Naive thymus-derived CD4-positive, alpha-beta T cell (primary cell): ENCODE measurements at regions not wholly inside any gene's neighbourhood (a gene's known extent, or its start where the extent isn't known, plus 50 kb on each side); places are given as distances from the start of the nearest gene placed in this dataset.
"Not testable (repeated sequence)": the region's sequence is repeated elsewhere in the genome, so short reads cannot be mapped to it uniquely, and the experiment has no call there.

Experiments used
- ATAC-seq: fragments of 150-1000 bp; cut with Tn5 transposase; 2 replicates; pipeline ENCODE4 v1.10.0; 2021; ENCODE audit warnings: mild to moderate bottlenecking, moderate library complexity
- CTCF ChIA-PET: fragments of 350-600 bp; sonication (Branson Sonifier 250); formaldehyde crosslinking; loops from one replicate; lab custom pipeline; 2021; ENCODE audit warnings: antibody characterized with exemption; lab: Charles Lee
- POLR2A ChIA-PET: fragments of 350-600 bp; sonication (Branson Sonifier 250); formaldehyde crosslinking; loops from one replicate; lab custom pipeline; 2021; ENCODE audit warnings: antibody characterized with exemption, inconsistent platforms; lab: Charles Lee
- DNase-seq, 9 donors: peaks; one replicate each; pipeline versions ENCODE4 v3.0.0 to v3.0.0-alpha.2; 2020 to 2022; ENCODE audit warnings: mixed read lengths in 1 of 9
- H3K27ac ChIP-seq: one replicate; pipeline ENCODE4 v1.7.0; 2013; ENCODE audit warnings: mild to moderate bottlenecking, low read depth, low read length, moderate library complexity
- H3K27me3 ChIP-seq, 2 donors: one replicate each; pipeline ENCODE4 v1.7.0; 2013; ENCODE audit warnings: low read length in 2 of 2, mild to moderate bottlenecking in 2 of 2, moderate library complexity in 2 of 2; ENCODE audit not compliant: control insufficient read depth in 2 of 2, insufficient read depth in 2 of 2
- H3K36me3 ChIP-seq, 3 experiments: 1 replicate in 2 of 3; 2 replicates in 1 of 3; pipeline ENCODE4 v1.7.0; 2013; ENCODE audit warnings: low read length in 3 of 3, mild to moderate bottlenecking in 3 of 3, moderate library complexity in 1 of 3; ENCODE audit not compliant: insufficient read depth in 3 of 3, control insufficient read depth in 2 of 3
- H3K4me1 ChIP-seq, 2 donors: one replicate each; pipeline ENCODE4 v1.7.0; 2013; ENCODE audit warnings: low read length in 2 of 2, mild to moderate bottlenecking in 2 of 2, moderate library complexity in 1 of 2; ENCODE audit not compliant: control insufficient read depth in 2 of 2, insufficient read depth in 2 of 2
- H3K4me3 ChIP-seq: 2 replicates; pipeline ENCODE4 v1.7.0; 2013; ENCODE audit warnings: mild to moderate bottlenecking, low read length
- H3K9me3 ChIP-seq, 3 experiments: 1 replicate in 2 of 3; 2 replicates in 1 of 3; pipeline ENCODE4 v1.7.0; 2013; ENCODE audit warnings: low read length in 3 of 3; ENCODE audit not compliant: control insufficient read depth in 2 of 3
- H3K27ac Mint-ChIP-seq, 9 donors: one replicate each; pipeline ENCODE4 v1.8.0; 2020 to 2022; ENCODE audit warnings: mixed read lengths in 9 of 9, mild to moderate bottlenecking in 8 of 9, moderate library complexity in 5 of 9, inconsistent platforms in 2 of 9
- H3K27me3 Mint-ChIP-seq, 5 donors: one replicate each; pipeline ENCODE4 v1.8.0; 2021 to 2022; ENCODE audit warnings: mixed read lengths in 5 of 5, mild to moderate bottlenecking in 1 of 5
- H3K36me3 Mint-ChIP-seq, 5 donors: one replicate each; pipeline ENCODE4 v1.8.0; 2020 to 2022; ENCODE audit warnings: mixed read lengths in 5 of 5, mild to moderate bottlenecking in 3 of 5, inconsistent platforms in 1 of 5
- H3K4me1 Mint-ChIP-seq, 7 donors: one replicate each; pipeline ENCODE4 v1.8.0; 2020 to 2022; ENCODE audit warnings: mixed read lengths in 7 of 7, mild to moderate bottlenecking in 3 of 7, inconsistent platforms in 1 of 7
- H3K4me3 Mint-ChIP-seq, 10 donors: one replicate each; pipeline ENCODE4 v1.8.0; 2020 to 2022; ENCODE audit warnings: mild to moderate bottlenecking in 10 of 10, mixed read lengths in 10 of 10, moderate library complexity in 6 of 10, inconsistent platforms in 2 of 10
- H3K9me3 Mint-ChIP-seq, 11 donors: one replicate each; pipeline ENCODE4 v1.8.0; 2020 to 2022; ENCODE audit warnings: mixed read lengths in 11 of 11, mild to moderate bottlenecking in 4 of 11, inconsistent platforms in 1 of 11, moderate library complexity in 1 of 11
- intact Hi-C, 2 donors: fragments of 100-400 bp; cut with micrococcal nuclease; formaldehyde crosslinking; loops; one replicate each; pipeline ENCODE4 v1.15.1; 2023

DNA sequence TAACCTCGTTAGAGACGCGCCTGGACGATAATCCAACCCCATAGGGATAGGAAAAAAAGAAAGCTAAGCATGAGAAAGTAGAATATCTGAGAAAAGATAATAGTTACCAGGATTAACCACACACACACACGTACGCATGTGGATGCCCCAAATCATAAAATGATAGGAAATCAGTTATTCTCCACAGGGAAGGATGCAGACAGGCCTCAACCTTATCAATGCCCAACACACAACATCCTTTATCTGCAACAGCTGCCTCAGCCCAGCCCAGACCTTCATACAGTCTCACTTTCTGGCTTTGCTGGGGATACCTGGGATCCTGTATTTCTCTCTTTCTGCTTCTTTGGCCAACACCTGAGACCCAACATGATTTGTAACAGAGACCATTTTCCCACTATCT is 123.0 kb downstream of the NOC3L start:
- H3K27me3 Mint-ChIP-seq, result peaks cover 18 to 27% (median 20%) of the 10 kb centered on the region in 5 donors
- peaks cover 0 to 2% (median 0%) of the 10 kb centered on the region in 7 donors for H3K4me1 Mint-ChIP-seq
- no peak overlapping the region for H3K27ac ChIP-seq
- H3K27ac Mint-ChIP-seq, result no peak overlapping the region
- intact Hi-C loops, result no loop called here
- no peak overlapping the region for H3K4me3 Mint-ChIP-seq
- no peak for ATAC-seq
- H3K4me1 ChIP-seq, result no peaks in the 10 kb centered on the region
- no peaks in the 10 kb centered on the region for H3K9me3 ChIP-seq
- ChIA-PET POLR2A (no interaction called here), CTCF (no interaction called here)
- H3K4me3 ChIP-seq, result no peak overlapping the region
- no peaks in the 10 kb centered on the region for H3K36me3 ChIP-seq
- no peaks in the 10 kb centered on the region for H3K36me3 Mint-ChIP-seq
- DNase-seq, result no peak
- peaks cover 0 to 3% (median 0%) of the 10 kb centered on the region in 11 donors for H3K9me3 Mint-ChIP-seq
- no peaks in the 10 kb centered on the region for H3K27me3 ChIP-seq

- H3K27ac Mint-ChIP-seq, result no peak overlapping the region
- H3K36me3 Mint-ChIP-seq, result no peaks in the 10 kb centered on the region
- ChIA-PET POLR2A (no interaction called here), CTCF (no interaction called here)
- intact Hi-C loops, result no loop called here
- Histone ChIP-seq H3K4me1 (no peaks in the 10 kb centered on the region), H3K27ac (no peak overlapping the region), H3K27me3 (no peaks in the 10 kb centered on the region), H3K36me3 (no peaks in the 10 kb centered on the region), H3K4me3 (no peak overlapping the region), H3K9me3 (no peaks in the 10 kb centered on the region)
- H3K9me3 Mint-ChIP-seq, result peaks cover 0 to 3% (median 0%) of the 10 kb centered on the region in 11 donors
- peaks cover 18 to 24% (median 20%) of the 10 kb centered on the region in 5 donors for H3K27me3 Mint-ChIP-seq
- no peak overlapping the region for H3K4me3 Mint-ChIP-seq
- H3K4me1 Mint-ChIP-seq, result peaks cover 0 to 2% (median 0%) of the 10 kb centered on the region in 7 donors
- no peak for DNase-seq
- ATAC-seq, result no peak
These were observed 122.2 kb downstream of the NOC3L start for GRCh38 chr10:94240491-94240890.

GRCh38 chr10:94240901-94241300 is 121.8 kb downstream of the NOC3L start:
- ChIA-PET CTCF (no interaction called here), POLR2A (no interaction called here)
- DNase-seq, result no peak
- no peaks in the 10 kb centered on the region for H3K27me3 ChIP-seq
- no peaks in the 10 kb centered on the region for H3K36me3 Mint-ChIP-seq
- intact Hi-C loops, result no loop called here
- ATAC-seq, result no peak
- no peaks in the 10 kb centered on the region for H3K9me3 ChIP-seq
- no peaks in the 10 kb centered on the region for H3K4me1 ChIP-seq
- peaks cover 0 to 2% (median 0%) of the 10 kb centered on the region in 7 donors for H3K4me1 Mint-ChIP-seq
- no peak overlapping the region for H3K27ac Mint-ChIP-seq
- H3K4me3 ChIP-seq, result no peak overlapping the region
- H3K4me3 Mint-ChIP-seq, result no peak overlapping the region
- no peaks in the 10 kb centered on the region for H3K36me3 ChIP-seq
- H3K9me3 Mint-ChIP-seq, result peaks cover 0 to 3% (median 0%) of the 10 kb centered on the region in 11 donors
- H3K27ac ChIP-seq, result no peak overlapping the region
- peaks cover 19 to 22% (median 20%) of the 10 kb centered on the region in 5 donors for H3K27me3 Mint-ChIP-seq

DNA sequence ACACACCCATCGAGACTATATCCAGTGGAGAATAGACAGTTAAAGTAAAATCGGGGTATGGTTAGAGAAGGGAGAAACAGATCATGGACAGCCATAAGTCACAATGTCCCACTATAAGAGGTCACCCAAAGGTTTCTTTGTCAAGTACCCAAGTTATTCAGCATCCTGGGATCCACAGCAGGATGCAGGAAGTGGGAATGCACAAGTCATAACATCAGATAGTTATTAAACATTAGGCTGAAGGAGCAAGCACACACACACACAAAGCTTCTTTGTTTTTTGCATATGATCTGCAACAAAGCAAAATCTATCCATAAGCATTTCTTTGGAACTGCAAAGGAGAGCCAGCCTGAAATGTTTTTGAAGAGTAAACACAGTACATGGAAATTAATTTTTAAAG is 111.6 kb downstream of the NOC3L start:
- intact Hi-C loops, result no loop called here
- H3K27me3 Mint-ChIP-seq, result peaks cover 5 to 31% (median 29%) of the 10 kb centered on the region in 5 donors
- H3K36me3 Mint-ChIP-seq, result no peaks in the 10 kb centered on the region
- Histone ChIP-seq H3K4me3 (no peak overlapping the region), H3K27ac (no peak overlapping the region), H3K27me3 (no peaks in the 10 kb centered on the region), H3K9me3 (no peaks in the 10 kb centered on the region), H3K4me1 (no peaks in the 10 kb centered on the region), H3K36me3 (no peaks in the 10 kb centered on the region)
- DNase-seq (no peak), ATAC-seq (no peak)
- no peak overlapping the region for H3K27ac Mint-ChIP-seq
- ChIA-PET CTCF (no interaction called here), POLR2A (no interaction called here)
- no peaks in the 10 kb centered on the region for H3K4me1 Mint-ChIP-seq
- no peak overlapping the region for H3K4me3 Mint-ChIP-seq
- peaks cover 0 to 1% (median 0%) of the 10 kb centered on the region in 11 donors for H3K9me3 Mint-ChIP-seq

DNA sequence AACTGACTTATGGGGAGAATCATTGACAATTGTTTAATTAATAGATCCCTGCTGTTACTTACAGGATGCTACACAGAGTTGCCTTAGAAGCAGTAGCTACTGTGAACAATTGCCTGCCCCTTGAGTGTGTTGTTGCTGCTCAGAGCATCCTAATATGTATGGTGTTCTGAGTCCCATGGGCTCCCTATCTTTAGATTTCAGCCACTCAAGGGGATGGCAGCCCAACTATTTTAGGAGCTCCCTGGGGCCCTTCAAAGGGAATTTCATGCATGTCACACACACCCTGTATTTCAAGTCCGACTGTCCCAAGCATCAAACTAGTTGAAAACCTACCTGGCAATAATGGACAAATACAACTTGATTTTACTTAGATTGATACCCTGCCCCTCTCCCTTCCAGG is 111.2 kb downstream of the NOC3L start:
- Histone ChIP-seq H3K36me3 (no peaks in the 10 kb centered on the region), H3K9me3 (no peaks in the 10 kb centered on the region), H3K4me3 (no peak overlapping the region), H3K4me1 (no peaks in the 10 kb centered on the region), H3K27me3 (no peaks in the 10 kb centered on the region), H3K27ac (no peak overlapping the region)
- ChIA-PET POLR2A (no interaction called here), CTCF (no interaction called here)
- H3K4me1 Mint-ChIP-seq, result no peaks in the 10 kb centered on the region
- no peak overlapping the region for H3K4me3 Mint-ChIP-seq
- H3K27ac Mint-ChIP-seq, result no peak overlapping the region
- intact Hi-C loops, result no loop called here
- peaks cover 5 to 30% (median 29%) of the 10 kb centered on the region in 5 donors for H3K27me3 Mint-ChIP-seq
- ATAC-seq (no peak), DNase-seq (no peak)
- H3K36me3 Mint-ChIP-seq, result no peaks in the 10 kb centered on the region
- H3K9me3 Mint-ChIP-seq, result peaks cover 0 to 1% (median 0%) of the 10 kb centered on the region in 11 donors

DNA sequence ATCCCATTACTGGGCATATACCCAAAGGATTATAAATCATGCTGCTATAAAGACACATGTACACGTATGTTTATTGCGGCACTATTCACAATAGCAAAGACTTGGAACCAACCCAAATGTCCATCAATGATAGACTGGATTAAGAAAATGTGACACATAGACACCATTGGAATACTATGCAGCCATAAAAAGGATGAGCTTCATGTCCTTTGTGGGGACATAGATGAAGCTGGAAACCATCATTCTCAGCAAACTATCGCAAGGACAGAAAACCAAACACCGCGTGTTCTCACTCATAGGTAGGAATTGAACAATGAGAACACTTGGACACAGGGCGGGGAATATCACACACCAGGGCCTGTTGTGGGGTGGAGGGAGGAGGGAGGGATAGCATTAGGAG is 105.3 kb downstream of the NOC3L start:
- ATAC-seq, intact Hi-C loops, H3K4me1 Mint-ChIP-seq, H3K27ac ChIP-seq, H3K4me3 ChIP-seq, CTCF ChIA-PET, H3K9me3 Mint-ChIP-seq, DNase-seq, H3K36me3 ChIP-seq, POLR2A ChIA-PET, H3K4me1 ChIP-seq, H3K9me3 ChIP-seq, H3K36me3 Mint-ChIP-seq, H3K4me3 Mint-ChIP-seq, H3K27ac Mint-ChIP-seq, H3K27me3 ChIP-seq: not testable (repeated sequence)
- peaks cover 2 to 22% (median 19%) of the 10 kb centered on the region in 5 donors for H3K27me3 Mint-ChIP-seq

GRCh38 chr10:94260455-94260854 is 102.3 kb downstream of the NOC3L start:
- CTCF ChIA-PET, result no interaction called here
- H3K27me3 Mint-ChIP-seq, result peaks cover 2 to 19% (median 11%) of the 10 kb centered on the region in 5 donors
- H3K4me3 Mint-ChIP-seq, result no peak overlapping the region
- POLR2A ChIA-PET, result no interaction called here
- no peak overlapping the region for H3K27ac ChIP-seq
- no peaks in the 10 kb centered on the region for H3K4me1 ChIP-seq
- H3K36me3 ChIP-seq, result no peaks in the 10 kb centered on the region
- H3K9me3 Mint-ChIP-seq, result peaks cover 0 to 4% (median 0%) of the 10 kb centered on the region in 11 donors
- no peak overlapping the region for H3K27ac Mint-ChIP-seq
- ATAC-seq, result no peak
- no peaks in the 10 kb centered on the region for H3K27me3 ChIP-seq
- intact Hi-C loops, result no loop called here
- no peaks in the 10 kb centered on the region for H3K36me3 Mint-ChIP-seq
- H3K4me3 ChIP-seq, result no peak overlapping the region
- no peaks in the 10 kb centered on the region for H3K9me3 ChIP-seq
- no peak for DNase-seq
- H3K4me1 Mint-ChIP-seq, result no peaks in the 10 kb centered on the region
